ENCODE measurements at regions not wholly inside any gene's neighbourhood (a gene's known extent, or its start where the extent isn't known, plus 50 kb on each side); places are given as distances from the start of the nearest gene placed in this dataset.

- intact Hi-C loops (cut with micrococcal nuclease), result no loop called here
- no peak for TF ChIP-seq MXI1 (IDR thresholded peaks at IDR 0.05; ENCODE audit: borderline replicate concordance, low read depth, low read length)
- no peak for TF ChIP-seq MAFK (IDR thresholded peaks at IDR 0.05; ENCODE audit: low read depth, low read length)
- no peak for TF ChIP-seq USF2 (IDR thresholded peaks at IDR 0.05; ENCODE audit: low read depth, low read length)
- no peak for TF ChIP-seq CTCF (conservative IDR thresholded peaks at IDR 0.05; ENCODE audit: low read depth, low read length)
- no peak for TF ChIP-seq BHLHE40 (IDR thresholded peaks at IDR 0.05; ENCODE audit: low read depth, low read length)
- TF ChIP-seq RAD21 (IDR thresholded peaks at IDR 0.05; ENCODE audit: low read length), result no peak
- TF ChIP-seq RFX5 (IDR thresholded peaks at IDR 0.05; ENCODE audit: low read depth, low read length), result no peak
- no peak for TF ChIP-seq RCOR1 (IDR thresholded peaks at IDR 0.05; ENCODE audit: insufficient replicate concordance, low read length)
- no peak for TF ChIP-seq CHD1 (IDR thresholded peaks at IDR 0.05; ENCODE audit: low read depth, low read length)
- TF ChIP-seq ELK1 (IDR thresholded peaks at IDR 0.05; ENCODE audit: borderline replicate concordance, low read depth, low read length), result no peak
- Histone ChIP-seq H3K4me1 (ENCODE audit: control insufficient read depth, insufficient read depth, low read length) (no peaks in the 10 kb centered on the region), H4K8ac (ENCODE audit: low read depth in 2 of 2, low read length in 2 of 2) (no peak overlapping the region), H2BK120ac (ENCODE audit: low read depth, low read length) (no peak overlapping the region), H2BK20ac (ENCODE audit: low read depth, low read length) (no peak overlapping the region), H3K9ac (ENCODE audit: low read depth, low read length) (no peak overlapping the region), H3K4me2 (ENCODE audit: low read depth, low read length) (no peak overlapping the region), H3K79me1 (ENCODE audit: low read depth in 1 of 2, low read length in 2 of 2) (no peaks in the 10 kb centered on the region), H3K9me1 (ENCODE audit: insufficient read depth, low read length) (no peaks in the 10 kb centered on the region), H4K5ac (ENCODE audit: low read depth, low read length) (no peak overlapping the region), H2BK5ac (ENCODE audit: low read depth, low read length, poor library complexity, severe bottlenecking) (no peak overlapping the region), H3K18ac (ENCODE audit: low read depth, low read length) (no peak overlapping the region), H2AK5ac (ENCODE audit: low read depth, low read length) (no peak overlapping the region), H2AK9ac (replicated peaks; ENCODE audit: low read depth, low read length, poor library complexity) (no peak overlapping the region), H3K4me3 (ENCODE audit: insufficient read depth, low read depth, low read length) (no peak overlapping the region), H3K36me3 (ENCODE audit: control insufficient read depth, insufficient read depth, low read length) (no peaks in the 10 kb centered on the region), H2BK15ac (ENCODE audit: low read depth, low read length) (no peak overlapping the region), H3K14ac (replicated peaks; ENCODE audit: low read depth, low read length) (no peak overlapping the region), H3K4ac (ENCODE audit: low read depth, low read length) (no peak overlapping the region), H2AFZ (replicated peaks; ENCODE audit: low read length, poor library complexity) (no peak overlapping the region), H3K27ac (ENCODE audit: insufficient read depth, low read length) (no peak overlapping the region), H3K56ac (ENCODE audit: extremely low read depth, insufficient read depth, low read length) (no peak overlapping the region), H4K91ac (ENCODE audit: insufficient read depth, low read depth, low read length) (no peak overlapping the region), H3K23ac (ENCODE audit: low read depth, low read length) (no peak overlapping the region), H4K20me1 (ENCODE audit: insufficient read depth, low read length) (no peaks in the 10 kb centered on the region), H3K9me3 (ENCODE audit: control insufficient read depth, insufficient read depth, low read length) (no peaks in the 10 kb centered on the region), H3K27me3 (ENCODE audit: control insufficient read depth, insufficient read depth, low read length) (no peaks in the 10 kb centered on the region)
- BruUV-seq (replicated peaks), result no TSS peak
- ATAC-seq (ENCODE audit: low read depth) (no peak), DNase-seq (no peak)
- in situ Hi-C loops (cut with MboI; ENCODE audit: low sequenced_read_pairs), result no loop called here
- ChIA-PET CTCF (no interaction called here), POLR2A (ENCODE audit: unreplicated experiment) (no interaction called here)
- dilution Hi-C loops (cut with HindIII; ENCODE audit: low sequenced_read_pairs, unreplicated experiment), result no loop called here
- WGBS, 2 experiments (ENCODE audit: extremely low coverage in 2 of 2, insufficient read length in 1 of 2), result no CpG with 5 or more reads among the region's 1 CpG
Measured at GRCh38 chr5:60183881-60184280, 290.4 kb upstream of the PDE4D start.
